ENCODE measurements at regions not wholly inside any gene's neighbourhood (a gene's known extent, or its start where the extent isn't known, plus 50 kb on each side); places are given as distances from the start of the nearest gene placed in this dataset.
"Not testable (repeated sequence)": the region's sequence is repeated elsewhere in the genome, so short reads cannot be mapped to it uniquely, and the experiment has no call there.

DNA sequence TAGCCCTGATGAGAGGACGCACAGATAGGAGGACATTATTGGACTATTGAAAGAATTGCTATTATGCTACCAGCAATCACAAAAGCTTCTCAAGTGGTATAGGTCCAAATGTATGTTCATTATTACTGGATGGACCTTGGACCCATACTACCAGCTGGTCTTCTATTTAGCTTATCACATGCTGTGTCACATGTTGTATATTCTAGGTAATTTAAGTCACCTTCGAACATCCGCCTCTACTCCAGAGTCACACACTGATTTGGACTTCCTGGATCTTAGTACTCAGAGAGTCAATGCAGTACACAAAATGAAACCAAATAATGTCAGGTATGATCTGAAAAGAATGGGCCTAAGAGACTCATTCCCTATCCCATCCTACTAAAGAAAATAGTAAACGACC lies 534.0 kb upstream of the API5 start:
- no peak for DNase-seq

DNA sequence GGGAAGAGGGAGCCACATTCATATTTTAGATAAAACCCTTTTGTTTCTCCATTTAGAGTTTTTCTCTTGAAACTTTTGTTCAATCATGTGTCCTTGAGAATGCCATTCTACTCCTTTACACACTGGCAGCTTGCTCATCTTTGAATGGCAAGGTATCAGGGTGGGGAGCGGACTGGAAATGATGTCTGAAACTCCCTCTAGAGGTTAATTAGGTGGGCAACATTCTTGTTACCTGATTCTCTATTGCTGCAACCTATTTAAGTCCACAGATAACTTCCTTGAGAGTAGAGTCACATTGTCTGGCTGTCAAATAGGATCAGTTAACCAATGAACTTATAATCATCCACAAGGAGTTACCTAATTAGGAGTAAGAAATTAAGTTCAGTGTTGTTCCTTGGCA lies 533.6 kb upstream of the API5 start:
- DNase-seq: no peak

DNA sequence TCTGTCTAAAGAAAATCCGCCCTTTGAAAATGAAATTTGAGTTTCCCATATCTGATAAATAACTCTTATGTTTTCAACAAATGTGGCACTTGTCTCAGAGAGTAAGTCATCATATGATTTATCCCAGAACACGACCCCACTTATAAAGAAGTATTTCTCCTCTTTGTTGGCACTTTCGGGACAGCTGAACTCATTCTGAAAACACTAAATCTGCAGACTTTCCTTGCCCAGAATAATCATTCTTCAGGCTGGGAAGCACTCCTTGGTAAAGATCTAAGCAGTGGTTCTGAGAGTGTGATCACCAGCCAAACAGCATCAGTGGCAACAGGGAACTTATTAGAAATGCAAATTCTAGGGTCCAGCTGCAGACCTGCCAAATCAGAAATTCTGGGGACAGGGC lies 532.2 kb upstream of the API5 start:
- no peak for DNase-seq

DNA sequence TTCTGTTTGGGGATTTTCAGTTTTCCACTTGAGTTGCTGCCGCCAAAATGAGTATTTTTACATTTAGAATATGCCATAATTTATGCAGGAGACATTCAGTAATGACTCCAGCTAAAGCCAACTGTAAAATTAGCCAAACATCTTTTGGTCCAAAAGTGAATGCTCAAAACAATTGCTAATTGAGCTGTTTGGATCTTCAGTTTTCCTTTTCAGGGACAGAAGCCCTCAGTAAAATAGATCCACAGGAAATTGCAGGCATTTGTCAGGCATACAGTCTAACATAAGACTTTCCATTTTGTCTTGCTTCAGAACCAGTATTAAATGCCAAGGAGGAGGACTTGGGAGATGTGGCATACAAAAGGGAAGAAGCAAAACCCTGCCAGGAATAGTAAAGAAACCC lies 524.8 kb upstream of the API5 start:
- DNase-seq: no peak

DNA sequence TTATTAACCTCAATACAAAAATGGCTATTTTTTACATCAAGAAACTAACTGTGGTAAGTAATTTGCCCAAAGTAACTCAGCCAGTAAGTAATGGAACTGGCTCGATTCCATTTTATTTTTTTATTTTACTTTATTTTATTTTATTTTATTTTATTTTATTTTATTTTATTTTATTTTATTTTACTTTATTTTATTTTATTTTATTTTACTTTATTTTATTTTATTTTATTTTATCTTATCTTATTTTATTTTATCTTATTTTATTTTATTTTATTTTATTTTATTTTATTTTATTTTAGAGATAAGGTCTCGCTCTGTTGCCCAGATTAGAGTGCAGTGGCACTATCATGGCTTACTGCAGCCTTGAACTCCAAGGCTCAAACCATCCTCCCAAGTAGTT lies 516.3 kb upstream of the API5 start:
- DNase-seq: not testable (repeated sequence)

DNA sequence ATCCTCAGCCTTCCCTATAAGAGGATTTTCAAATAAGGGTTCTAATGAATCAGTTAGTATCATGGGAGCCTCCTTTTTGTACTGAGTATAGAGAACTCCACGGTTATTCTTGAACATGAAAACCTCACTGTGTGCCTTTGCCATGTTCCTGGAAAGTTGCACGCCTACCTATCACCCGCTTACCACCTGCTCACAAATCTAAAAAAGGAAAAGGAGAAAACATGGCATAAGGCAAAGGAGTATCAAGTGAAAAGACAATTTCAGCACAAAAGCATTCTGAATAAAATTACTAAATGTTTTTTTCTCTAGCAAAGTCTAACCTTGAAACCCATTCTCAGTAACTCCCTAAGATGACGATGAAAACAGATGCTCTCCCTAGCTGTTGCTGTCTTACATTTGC lies 511.8 kb upstream of the API5 start:
- DNase-seq: no peak

DNA sequence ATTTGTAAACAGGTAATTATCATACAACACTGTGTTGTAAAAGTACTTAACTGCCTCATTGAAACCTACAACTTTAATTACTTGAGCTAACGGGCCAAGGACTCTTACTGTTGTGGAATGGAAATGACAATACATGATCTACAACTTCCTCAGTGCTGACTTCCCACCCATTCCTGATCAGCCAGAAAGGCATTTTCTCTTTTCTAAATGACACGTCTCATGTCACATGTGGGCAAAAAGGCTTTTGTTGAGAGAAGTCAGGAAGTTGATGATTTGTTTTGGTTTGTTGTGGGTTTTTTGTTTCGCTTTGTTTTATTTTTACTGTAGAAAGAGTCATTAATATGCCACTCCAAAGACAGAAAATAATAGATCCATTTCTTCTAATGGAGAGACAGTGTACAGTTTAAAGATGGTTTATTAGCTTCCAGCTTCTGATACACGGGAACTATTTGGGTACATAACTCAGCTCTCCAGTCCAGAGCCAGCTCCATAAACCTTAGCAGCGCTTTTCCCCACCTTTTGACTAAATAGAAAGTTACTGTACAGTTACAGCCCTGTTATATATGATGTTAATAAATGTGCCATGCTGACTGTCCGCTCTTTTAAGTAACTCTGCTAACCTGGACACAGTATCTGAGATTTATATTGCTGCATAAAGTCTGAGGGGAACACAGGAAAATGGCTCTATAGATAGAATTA lies 509.4 kb upstream of the API5 start:
- DNase-seq: no peak

DNA sequence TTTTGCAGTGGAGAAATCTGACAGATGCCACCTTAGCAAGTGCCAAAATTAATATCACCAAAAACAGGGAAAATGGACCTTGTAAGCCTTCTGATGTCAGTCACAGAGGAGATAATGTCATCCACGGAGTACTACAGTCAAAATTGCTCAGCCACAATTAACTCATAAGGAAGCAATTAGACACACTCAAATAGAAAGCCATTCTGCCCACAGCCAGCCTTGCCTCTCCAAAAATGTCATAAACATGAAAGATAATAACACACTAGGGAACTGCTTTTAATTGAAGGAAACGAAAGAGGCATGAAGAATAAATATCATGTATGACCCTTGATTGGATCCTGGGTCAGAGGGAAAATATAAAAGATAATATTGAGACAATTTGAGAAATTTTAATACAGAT lies 505.6 kb upstream of the API5 start:
- no peak for DNase-seq

DNA sequence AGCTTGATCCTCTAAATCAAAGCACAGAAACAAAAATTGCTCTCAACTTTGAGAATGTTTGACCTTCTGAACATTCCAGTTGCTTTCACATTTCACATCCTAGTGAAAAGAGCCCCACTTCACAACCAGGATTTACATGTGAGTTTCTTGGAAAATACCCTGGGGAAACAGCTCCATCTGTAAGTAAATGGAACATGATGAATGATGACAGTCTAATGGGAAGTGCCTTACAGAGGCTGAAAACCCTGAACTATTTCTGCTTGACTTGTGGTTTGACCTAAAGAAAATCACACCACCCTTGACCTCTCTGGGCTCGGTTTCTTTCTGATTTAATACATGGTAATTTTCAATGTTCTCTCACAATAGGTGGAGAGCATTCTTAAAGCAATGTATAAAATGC lies 499.4 kb upstream of the API5 start:
- no peak for DNase-seq

DNA sequence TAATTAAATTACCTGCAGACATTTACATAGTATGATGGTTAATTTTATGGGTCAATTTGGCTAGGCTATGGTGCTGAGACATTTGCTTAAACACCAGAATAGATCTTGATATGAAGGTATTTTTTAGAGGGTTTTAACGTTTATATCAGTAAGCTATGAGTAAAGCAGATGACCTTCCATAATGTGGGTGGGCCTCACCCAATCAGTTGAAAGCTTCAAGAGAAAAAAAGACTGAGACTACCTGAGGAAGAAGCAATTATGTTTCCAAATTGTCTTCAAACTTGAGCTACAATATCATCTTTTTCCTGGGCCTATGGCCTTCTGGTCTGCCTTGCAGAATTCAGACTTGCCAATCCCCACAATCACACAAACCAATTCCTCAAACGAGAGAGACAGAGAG lies 498.8 kb upstream of the API5 start:
- no peak for DNase-seq

DNA sequence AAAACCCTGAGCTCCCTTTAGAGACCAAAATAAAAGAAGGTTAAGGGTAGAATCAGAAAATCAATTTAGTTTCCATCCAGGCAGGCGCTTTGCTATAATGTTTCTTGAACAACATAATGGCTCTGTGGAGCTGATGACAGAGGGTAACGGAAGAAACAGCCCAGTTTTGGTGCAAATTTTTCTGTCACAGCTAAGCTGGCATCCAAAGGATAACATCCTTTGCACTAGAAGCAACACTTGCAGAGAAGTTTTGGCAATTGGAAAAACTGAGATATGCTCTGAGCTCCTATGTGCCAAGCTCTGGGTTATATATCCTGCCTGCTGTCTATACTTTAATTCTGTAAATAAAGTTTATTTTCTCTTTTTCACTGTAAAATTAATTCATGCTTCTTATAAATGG lies 495.3 kb upstream of the API5 start:
- no peak for DNase-seq

DNA sequence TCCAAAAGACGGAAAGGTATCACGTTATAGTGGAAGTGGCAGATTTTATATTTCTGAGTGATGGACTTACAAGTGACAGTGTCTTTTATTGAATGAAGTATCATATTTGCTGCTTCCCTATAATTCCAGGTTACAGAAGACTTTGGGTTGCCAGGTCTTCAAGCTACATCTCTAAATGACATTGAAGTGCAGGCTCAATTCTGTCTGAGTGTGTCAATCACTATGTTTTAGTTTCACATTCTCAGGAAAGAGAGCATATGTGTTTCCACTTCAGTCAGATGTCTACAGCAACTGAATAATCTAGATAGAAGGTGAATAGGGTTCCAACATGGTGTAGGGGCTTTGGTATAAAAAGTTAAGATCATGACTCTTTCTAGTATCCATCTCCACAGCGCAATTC lies 492.7 kb upstream of the API5 start:
- DNase-seq: no peak

DNA sequence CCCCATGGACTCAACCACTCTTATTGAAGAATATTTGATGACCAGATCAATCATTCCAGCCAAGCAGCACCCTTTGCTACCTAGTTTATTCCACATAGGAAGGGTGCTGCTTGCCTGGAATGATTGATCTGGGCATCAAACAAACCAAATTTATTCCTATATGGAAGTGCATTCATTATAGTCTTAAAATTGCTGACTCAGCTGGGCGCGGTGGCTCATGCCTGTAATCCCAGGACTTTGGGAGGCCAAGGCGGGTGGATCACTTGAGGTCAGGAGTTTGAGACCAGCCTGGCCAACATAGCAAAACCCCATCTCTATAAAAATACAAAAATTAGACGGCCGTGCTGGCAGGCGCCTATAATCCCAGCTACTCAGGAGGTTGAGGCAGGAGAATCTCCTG lies 489.6 kb upstream of the API5 start:
- not testable (repeated sequence) for DNase-seq

DNA sequence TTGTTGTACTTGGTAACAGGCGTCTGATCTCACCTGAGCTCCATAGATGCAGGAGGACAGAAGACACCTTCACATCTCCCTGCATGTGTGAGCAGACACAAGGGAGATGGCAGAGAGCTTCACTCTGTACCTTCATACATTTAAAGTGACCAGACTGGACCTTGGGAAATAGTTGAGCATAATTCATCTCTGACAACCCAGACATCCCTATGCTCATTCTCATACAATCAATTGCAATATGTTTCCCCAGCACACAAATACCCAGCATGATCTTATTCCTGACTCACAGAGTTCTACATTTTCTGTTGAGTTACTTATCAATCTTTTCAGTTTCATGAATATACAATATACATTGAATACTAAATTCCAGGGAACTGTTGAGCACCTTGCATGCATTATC lies 488.2 kb upstream of the API5 start:
- no peak for DNase-seq

DNA sequence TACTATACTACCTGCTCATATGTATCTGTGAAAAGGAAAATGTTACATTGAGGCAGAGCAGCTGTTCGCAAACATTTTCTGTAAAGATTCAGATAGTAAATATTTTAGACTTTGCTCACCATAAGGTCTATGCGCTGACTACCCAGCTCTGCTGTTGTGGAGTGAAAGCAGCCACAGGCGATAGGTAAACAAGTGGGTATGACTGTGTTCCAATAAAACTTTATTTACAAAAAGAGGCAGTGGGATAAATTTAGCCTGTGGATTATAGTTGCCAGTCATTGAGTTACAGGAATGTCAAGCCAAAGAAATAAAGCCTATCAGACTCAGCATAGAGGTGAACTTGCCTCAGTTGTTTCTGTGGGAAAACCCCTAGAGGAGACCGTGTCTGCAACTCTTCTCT lies 487.7 kb upstream of the API5 start:
- DNase-seq: no peak

DNA sequence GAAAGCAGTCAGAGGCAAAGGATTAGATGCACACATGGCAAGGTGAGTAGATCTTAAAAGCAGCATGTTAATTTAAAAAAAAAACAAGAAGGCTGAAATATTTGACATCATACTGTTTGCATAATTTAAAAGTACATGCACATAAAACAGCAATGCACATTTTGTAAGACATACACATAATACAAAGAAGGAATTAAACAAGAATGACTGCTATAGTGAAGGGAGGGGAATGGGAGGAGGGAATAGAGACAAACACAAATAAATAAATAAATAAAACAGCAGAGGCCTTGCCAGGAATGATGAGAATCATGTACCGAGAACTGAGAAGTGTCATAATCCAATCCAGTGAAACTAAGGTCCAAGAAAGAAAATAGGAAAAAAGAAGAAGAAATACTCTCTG lies 486.2 kb upstream of the API5 start:
- DNase-seq: no peak

DNA sequence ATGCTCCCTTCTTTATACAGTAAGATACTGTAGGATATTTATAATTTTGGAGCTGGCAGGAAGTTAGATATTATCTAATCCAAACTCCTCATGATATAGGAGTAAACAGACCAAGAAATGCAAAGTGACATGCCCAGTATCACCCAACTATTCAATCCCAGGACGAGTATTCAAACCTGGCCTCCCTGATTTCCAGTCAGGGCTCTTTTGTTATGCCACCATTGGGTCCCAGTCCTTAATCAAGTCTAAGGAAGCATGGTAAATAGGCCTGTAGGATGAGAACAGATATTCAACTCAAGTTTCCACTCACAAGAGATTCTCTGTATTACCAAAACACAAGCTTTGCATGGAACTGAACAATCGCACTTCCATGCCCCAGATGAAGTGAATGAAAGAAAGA lies 484.0 kb upstream of the API5 start:
- no peak for DNase-seq

DNA sequence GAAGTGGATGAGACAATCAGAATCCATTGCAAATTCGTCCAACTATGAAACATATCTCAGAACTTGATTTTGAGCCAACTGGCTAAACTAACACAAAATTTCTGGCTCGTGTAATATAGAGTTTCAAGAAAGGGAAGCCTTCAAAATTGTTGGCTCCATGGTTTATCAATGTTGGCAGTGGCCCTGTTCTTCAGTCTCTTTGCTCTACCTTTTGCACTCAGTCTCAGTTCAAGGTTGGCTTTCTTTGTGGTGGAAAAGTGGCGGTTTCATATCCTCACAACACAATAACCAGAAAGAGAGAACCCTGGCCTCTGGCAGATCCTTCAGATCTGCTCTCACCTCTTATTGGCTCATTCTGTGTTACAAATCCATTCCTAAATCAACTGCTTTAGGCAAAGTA lies 473.8 kb upstream of the API5 start:
- DNase-seq: no peak

DNA sequence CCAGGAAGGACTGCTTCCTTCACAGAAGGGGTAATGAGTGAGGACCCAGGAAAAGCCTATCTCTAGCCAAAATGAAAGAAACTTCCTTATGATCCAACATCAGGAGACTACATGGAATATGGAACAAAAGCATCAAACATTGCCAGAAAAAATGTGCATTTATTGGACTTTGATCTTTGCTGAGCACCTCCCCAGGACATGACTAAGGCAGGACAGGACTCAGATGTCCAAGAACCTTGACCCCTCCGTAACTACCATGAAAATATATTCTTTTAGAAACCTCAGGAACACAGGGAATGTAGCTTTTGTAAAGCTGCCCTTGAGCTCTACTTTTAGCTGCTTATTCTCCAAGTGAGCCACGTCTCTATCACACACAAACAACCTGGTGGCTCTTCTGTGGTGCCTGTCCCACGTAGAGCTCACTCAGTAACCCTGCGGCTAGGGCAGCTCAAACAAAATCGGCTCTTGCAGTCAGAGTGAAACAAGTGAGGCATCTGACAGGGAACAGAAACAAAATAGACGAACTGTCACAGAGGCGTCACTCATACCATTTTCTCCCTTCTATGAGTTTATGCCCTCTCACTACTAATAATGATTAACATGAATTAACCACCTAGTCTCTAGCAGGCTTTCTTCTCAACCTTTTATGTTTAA lies 471.5 kb upstream of the API5 start:
- DNase-seq: no peak

DNA sequence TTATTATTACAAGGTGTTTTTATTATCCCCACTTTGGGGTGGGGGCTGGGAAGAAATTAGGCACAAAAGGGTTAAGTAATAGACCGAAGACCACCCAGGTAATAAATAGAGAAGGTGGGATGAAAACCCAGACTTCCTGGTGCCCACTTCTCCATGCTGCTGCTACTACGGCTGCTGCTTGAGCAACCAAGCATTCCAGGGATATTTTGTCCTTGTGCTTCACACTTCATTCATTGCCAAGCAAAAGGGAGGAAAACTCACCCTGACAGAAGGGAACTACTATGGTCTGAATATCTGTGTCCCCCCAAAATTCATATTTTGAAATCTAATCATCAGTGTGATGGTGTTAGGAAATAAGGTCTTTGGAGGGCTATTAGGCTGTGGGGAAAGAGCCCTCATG lies 470.9 kb upstream of the API5 start:
- no peak for DNase-seq

DNA sequence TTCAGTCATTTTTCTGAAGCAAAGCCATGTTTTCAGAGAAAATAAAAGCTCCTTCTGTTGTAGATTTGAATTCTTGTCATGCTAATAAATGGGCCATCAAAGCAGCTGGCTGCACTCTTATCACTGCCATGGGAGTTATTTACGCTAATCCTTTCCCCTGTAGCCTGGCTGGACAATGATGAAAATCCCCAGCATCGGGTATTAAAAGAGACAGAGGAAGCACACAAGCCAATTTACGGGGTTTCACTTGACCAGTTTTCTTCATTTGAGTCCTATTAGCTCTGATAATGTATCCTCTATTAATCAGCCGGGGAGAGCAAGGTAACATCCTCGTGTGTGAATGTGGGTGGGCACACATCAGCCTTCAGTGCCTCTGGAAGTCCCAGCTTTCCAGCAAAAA lies 470.2 kb upstream of the API5 start:
- DNase-seq: no peak

DNA sequence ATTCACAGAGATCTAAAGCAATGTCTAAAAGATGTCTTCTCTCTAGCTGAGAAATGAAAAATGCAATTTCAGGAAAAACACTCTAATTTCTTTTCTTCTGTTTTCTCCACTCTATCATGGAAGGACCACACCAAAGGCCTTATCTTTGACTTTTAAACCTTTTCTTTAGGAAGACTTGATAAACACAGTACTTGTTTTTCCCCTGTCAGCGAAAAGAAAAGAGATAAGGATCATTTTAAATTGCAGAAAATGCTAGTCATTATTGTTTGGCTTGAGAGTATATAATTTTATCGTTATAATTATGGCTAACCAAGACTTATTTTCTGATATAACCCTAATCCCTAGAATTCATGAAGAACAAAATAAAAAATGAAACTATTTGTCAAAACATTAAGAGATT lies 462.4 kb upstream of the API5 start:
- DNase-seq: no peak

DNA sequence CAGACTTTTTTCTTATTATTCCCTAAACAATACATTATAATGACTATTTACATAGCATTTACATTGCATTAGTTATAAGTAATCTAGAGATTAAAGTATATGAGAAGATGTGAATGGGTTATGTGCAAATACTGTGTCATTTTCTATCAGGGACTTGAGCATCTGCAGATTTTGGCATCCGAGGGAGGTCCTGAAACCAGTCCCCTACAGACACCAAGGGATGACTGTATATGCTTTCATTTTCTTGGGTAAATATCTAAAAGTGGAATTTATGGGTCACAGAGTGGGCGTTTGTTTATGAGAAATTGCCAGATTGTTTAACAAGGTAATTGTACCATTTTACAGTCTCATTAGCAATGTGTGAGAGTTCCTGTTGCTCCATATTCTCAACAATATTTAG lies 454.5 kb upstream of the API5 start:
- no peak for DNase-seq

DNA sequence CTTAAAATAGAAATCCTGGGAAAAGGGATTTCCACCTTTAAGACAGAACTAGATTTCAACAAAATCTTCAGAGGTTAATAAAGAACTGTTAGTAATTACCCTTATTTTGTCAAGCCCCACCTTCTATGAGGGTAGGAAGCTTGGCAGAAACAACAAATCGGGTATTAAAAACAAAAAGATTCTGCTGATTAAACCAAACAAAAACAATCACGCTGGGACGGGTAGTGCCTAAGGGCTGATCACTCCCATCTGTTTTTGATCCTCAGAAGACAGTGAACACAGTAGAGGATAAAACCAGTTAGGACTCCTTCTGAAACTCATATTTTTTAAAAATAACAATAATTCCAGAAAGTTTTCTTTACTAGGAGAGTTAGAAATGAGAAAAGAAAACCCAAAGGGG lies 441.3 kb upstream of the API5 start:
- DNase-seq: no peak

DNA sequence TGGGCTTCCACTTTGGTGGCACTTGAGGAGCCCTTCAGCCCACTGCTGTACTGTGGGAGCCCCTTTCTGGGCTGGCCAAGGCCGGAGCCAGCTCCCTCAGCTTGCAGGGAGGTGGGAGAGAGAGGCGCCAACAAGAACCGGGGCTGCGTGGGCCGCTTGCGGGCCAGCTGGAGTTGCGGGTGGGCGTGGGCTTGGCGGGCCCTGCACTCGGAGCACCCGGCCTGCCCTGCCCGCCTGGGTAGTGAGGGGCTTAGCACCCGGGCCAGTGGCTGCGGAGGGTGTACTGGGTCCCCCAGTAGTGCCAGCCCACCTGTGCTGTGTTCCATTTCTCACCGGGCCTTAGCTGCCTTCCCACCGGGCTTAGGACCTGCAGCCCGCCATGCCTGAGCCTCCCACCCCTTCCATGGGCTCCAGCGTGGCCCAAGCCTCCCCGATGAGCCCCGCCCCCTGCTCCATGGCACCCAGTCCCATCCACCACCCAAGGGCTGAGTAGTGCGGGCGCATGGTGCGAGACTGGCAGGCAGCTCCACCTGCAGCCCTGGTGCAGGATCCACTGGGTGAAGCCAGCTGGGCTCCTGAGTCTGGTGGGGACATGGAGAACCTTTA lies 437.9 kb upstream of the API5 start:
- not testable (repeated sequence) for DNase-seq

All from DMS153 (cell line).